NCI-H345 (cell line): ENCODE measurements at regions not wholly inside any gene's neighbourhood (a gene's known extent, or its start where the extent isn't known, plus 50 kb on each side); places are given as distances from the start of the nearest gene placed in this dataset.
A peak's percentile ranks its signal among the peaks of the same experiment; 100 is the strongest.

Experiments used
- DNase-seq: peaks from one replicate; lab custom pipeline; 2025; lab: John Stamatoyannopoulos, UW

DNA sequence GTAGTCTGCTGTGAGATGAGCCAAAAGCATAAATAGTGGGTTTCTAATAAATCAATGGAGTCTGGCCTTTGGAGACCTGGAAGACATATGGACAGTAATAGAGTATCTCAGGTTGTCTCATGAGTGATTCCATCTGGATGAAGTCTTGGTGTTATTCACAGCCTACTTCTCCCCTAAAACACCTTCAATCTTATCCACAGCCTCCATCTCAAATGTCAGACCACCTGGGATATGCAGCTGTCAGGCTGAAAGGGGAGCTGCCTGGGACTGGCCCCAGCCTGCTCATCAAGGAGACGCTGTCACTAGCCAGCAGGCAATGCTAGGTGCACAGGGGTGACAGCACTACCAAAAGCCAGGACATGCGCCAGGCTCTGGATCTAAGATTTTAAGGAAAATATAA, 684.0 kb upstream of the ZEB2 start:
- DNase-seq: peak; percentile 27

DNA sequence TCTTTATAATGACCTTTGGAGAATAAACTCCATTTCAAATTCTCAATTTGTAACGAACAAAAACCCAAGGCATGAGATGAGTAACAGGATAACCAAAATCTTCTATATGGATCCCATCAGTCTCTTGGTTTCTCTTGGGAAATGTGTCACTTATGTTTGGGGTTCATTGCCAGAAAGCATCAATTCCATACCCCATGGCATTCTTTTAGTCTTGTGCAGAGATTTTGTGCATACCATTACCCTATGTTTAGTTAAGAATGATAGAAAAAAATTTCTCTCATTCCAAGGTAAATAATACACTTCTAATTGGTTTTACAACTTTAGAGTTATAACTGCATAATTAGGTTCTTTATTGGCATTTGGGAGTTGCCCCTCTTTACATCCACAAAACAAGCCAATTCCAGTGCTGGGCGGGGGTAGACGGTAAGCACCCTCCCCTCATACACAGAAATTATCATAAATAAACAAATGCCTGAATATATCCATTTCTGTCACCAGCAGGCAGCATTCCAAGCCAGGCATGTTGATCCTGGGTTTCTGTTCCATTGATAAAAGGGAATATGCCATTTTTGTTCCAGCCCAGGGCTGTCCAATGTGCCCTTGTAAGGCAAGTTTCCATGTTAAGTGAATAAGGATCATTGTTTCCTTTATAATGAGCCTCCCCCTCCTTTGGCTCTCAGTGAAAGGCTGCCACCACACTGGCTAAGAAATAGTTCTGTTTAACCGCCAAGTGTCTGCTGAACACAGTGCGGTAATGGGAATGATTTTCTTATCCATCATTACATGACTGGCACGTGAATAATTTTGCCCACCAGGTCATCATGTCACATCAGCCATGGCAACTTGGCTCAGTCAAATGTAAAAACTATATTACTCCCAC, 680.1 kb upstream of the ZEB2 start:
- DNase-seq: no peak

DNA sequence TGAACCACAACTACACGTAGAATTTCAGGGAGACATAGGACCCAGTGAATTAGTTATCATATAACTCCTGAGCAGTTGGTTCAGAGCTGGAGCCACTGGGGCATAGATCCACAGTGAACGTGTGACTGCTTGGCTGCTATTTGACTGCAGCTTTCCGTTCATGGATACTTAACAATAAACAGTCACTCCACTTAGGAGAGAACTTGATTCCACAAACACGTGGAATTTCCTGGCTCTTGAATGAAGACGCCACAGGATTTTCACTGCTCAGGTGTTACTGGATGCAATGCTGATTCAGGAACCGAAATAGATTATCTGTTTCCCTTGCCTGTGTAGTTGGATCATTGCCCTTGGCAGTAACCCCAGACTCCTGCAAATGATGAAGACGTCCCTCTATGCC, 679.1 kb upstream of the ZEB2 start:
- DNase-seq: peak; percentile 56

DNA sequence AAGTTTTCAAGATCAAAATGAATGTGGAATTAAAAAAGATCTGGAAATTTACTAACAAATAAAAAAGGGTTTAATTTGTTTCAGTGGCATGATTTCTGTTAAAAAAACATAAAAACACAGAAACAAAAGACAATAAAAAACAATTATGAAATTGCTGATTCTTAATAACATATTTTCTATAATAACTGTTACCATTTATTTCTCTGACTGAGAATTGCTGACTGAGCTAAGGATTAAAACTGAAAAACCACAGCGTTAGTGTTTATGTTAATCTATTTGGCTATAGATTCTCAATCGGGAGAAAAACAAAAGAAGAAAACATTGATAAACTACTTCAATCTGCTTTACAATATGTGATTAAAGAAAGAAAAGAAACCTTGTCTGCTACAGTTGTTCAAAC, 678.6 kb upstream of the ZEB2 start:
- no peak for DNase-seq

DNA sequence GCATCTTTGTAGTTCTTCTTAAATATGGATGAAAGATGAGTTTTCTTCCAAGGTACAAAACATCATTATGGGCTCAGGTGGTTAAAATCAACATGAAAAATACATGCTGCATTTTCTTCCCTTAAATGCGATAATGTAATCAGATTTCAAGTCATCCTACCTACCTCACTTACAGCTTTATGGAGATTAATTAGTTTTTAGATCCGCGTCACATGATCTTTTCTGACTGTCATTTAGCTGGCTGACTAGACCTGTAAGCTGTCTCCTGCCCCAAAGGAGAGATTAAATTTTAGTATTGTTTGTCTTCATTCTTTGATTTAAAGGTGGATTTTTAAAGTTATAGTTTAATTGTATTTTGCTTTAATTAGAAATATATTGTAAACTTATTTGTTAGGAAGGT, 678.0 kb upstream of the ZEB2 start:
- no peak for DNase-seq

DNA sequence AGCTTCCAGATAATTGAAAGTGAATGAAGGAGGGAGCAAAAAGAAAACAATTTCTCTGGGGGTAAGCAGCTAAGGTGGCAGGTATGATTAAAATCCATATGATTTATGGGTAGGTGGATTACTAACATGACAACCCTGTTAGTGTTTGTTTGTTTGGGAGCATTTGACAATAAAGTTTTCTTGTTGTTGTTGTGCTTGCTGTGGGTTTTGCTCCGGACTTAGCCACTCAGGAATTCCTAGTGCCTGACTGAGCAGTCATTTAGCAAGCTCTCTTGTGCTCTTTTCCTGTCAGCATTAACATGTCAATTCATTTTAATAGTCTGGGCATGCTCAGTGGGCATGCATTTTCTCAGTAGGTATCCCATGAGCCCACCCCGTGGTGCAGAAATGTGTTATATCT, 674.8 kb upstream of the ZEB2 start:
- no peak for DNase-seq

DNA sequence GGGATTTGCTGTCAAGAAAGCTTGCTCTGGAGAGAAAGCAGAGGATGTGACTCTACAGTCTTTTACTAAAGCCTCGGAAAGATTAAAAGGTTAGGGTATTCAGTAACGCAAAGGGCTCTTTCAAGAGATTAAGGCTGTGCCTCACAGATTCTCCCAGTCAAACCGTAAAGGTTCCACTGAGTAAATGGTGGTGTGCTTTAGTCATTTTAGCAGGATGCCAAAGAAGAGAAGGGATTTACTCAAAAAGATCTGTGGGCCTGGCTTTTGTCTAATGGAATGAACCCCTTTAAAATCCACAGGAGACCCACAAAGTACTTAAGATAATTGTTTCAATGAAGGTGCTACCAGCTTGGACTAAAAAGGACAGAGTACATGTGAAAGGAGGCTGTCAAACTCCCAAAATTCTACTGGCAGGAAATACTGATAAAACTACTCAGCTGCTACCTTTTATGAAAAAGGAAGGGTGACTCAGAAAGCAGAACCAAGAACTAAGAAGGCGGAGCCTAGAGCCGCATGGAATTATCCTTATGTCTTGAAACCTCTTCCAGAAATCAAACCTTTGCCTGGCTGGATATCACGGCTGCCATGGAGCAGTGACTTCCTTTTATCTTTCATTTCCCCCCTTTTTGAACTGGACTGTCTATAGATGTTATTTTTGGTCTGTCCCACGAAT, 670.2 kb upstream of the ZEB2 start:
- DNase-seq: no peak

DNA sequence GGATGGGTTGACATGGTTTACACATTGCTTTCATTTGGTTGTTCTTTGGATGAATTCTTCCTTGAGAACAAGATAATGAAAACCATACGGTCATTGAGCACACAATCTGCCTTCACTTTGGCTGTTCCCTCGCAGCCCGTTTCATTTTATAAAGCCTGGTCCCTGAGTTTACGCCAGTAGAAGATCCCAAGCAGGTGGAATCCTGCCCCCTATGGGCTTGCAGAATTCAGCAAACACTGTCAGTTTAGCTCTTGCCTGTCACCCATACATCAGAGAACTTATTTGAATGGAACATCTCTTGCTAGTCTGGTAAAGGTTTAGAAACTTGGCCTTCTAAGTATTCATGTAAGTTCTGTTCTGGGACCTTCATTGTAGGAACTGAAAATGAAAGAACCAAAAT, 666.4 kb upstream of the ZEB2 start:
- DNase-seq: no peak

DNA sequence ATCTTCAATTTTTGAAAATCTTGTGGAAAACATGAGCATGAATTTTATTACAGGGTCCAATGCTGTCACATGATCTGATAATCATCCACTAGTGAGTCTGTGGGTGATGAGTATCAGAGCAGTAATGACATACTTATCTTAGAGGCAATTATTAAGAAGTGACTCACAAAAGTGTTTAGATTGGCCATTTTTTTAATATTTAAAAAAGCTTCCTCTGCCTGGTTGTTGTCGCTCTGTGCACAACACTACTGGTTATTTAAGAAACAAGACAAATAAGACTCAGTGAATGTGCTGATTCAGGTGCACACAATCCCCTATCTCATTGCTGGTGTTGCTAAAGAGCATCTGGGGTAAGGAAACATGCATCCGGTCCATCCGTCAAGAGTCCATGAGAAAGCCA, 665.8 kb upstream of the ZEB2 start:
- no peak for DNase-seq

DNA sequence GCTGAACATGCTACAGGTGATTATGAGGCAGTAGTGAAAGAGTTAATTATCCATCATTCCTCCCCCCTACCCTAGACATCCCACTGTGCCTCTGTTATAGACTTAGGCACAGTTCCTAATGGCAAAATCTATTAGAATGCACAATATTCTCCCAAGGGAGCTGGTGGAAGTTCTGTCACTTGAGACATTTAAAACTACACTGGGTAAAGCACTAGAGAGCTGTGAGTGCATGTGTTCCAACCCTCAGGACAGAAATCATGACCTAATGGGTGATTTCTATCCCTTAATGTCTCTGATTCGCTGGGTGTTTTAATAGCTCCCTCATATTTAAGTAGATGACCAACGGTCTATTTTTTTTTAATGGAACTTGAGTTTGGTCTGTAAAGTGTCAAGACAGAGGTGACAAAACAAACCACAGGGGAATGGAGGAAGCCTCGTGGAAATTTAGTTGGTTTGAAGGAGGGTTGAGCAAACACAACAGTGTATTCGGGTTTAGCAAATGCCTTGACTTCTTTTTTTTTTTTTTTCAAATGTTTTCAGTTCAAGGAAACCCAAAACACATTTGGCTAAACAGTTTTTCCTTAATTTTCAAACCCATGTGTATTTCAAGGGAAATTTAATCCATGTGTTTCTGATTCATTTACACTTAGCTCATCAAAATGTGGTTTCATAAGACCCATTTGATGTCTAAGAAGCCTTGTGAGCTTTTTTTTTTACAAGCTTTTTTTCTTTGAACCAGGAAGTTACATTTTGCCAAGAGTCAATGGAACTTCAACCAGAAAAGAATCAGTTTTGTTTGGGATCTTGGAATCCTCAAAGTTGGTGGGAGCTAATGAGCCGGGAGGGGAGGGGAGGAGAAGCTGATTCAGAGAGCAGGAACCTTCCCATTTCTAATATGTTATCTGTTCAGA, 665.1 kb upstream of the ZEB2 start:
- no peak for DNase-seq

DNA sequence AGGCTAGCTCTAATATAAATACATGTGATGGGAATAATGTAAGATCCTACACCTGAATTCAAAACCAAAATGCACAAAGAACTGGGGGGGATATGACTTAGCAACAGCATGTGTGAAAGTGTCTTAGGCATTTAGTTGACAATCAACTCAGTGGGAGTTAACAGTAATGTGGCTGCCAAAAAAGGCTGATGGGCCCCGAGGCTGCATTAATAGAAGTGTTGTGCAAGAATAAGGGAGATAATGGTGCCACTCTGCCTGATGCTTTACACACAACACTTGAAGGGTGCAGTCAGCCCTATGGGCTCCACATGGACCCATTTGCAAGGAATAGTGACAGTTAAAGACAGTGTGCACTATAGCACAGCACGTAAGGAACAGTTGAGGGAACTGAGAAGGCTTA, 649.4 kb upstream of the ZEB2 start:
- peak; percentile 4 for DNase-seq

DNA sequence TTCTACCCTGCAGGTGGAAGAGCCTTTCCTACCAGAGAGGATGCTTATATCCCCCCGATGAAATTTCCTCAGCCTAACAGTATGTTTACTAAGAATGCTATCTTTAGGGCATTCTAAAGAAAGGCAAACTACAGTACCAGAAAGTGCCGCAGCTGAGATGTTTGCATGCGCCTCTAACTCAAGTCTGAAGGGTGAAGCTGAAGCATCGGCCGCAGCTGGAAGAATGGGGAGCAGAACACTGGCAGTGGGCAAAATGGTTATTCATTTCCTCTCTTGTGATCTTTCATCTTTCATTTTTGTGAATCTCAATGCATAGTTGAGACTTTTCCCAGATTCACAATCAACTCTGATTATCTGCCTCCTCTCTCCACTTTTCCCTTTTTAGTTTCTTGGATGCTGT, 648.2 kb upstream of the ZEB2 start:
- DNase-seq: no peak

DNA sequence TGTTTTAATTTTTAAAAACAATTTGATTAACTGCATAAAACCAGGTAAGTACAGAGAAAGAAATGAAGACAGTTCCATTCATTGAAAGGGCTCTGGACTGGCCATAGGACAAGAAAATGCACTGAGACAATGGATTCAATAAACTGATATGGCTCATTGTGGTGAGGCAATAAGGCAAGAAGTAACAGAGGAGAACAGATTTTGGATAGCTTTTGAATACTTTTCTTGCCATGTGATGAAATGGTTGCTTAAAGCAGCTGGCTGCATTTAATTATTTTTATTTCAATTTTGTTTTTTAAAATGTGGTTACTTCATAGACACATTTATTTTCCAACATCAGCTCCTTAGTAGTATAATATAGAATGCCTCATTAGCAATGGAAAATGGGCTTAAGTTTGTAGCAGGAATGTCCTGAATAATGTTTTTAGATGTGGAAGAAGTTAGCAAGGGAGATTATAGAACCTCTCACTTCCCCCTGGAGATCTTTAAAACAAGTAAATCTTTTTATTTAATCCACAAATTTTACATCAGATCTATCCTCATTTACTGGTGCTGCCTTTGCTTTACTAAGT, 646.9 kb upstream of the ZEB2 start:
- no peak for DNase-seq

DNA sequence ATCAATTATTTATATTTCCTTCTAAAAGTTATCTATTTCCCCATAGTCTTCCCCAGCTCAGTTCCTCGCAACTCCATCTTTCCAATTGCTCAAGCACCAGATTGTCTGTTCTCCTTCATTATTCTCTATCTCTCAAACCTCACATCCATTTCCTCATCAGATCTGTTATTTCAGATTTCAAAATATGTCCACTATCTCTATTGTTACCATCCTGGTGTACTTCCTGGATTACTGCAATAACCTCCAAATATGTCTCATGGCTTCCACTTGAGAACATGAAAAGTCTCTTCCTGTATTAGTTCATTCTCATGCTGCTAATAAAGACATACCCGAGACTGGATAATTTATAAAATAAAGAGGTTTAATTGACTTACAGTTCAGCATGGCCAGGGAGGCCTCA, 641.7 kb upstream of the ZEB2 start:
- no peak for DNase-seq

DNA sequence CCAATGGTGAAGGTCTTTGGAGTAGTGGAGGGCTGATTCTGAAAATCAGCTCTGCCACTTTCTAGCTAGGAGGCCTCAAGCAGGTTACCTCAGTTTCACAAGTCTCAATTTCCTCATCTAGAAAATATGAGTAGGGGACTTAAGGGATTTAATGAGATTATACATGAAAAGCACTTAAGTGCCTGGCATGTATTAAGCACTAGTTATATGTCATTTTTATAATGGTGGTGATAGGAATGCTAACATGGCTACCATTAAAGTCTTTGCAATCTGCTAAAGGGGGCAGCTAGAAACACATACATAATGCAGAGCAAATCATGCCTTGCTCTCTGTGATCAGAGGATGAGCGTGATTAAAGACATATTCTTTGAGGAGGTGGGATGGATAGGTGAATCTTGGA, 640.9 kb upstream of the ZEB2 start:
- DNase-seq: no peak

DNA sequence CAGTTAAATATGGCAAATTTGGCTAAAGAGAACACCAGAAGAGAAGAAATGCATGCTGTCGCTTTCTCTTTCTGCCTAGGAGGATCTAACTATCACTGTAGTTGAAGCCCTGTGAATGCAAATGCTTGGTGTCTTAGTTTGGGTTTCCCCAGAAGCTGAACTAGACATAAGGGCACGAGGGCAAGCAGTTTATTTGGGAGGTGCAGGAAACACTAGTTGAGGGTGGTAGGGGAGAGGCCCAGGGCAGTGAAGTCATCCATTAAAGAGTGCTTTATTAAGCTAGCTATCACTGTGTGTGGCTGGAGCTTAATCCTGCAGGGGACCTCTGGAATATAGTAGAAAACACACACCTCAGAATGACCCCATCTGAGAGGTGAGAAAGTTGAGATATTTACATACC, 639.8 kb upstream of the ZEB2 start:
- no peak for DNase-seq

DNA sequence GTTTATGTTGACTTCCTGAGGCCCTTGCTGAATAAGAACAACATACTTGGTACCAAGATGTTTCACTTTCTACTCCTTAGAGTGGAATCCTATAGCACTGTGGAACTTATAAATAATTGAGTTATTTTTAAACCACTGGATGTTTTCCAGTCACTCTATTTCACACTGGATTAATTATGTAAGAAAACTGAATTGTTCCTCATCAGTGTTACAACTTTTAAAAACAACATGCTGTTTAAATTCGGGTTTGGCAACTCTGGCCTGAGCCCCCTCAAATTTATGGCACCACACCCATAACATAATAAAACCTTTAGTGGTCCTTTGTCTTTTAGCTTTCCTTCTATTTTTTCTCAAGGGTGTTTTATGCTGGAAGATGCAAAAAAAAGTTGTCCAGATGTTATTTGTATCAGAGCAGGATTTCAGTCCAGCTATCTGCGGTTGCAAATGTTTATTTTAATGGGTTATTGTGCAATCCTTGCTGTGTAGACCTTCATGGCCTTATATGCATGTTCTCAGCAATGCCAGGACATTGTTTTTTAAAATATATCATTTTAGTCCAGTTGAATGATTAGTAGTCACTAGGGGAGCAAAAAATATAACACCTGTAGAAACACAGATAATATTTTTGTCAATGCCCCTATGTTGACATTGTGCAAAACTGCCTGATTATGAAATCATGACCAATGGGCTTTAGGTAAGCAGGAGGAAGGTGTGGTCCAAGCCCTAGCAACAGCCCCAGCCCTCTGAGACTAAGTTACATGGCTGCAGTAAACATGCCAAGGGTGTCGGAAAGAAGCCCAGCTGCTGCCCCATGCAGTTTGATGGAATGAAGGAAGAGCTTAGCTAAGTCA, 638.0 kb upstream of the ZEB2 start:
- DNase-seq: no peak

DNA sequence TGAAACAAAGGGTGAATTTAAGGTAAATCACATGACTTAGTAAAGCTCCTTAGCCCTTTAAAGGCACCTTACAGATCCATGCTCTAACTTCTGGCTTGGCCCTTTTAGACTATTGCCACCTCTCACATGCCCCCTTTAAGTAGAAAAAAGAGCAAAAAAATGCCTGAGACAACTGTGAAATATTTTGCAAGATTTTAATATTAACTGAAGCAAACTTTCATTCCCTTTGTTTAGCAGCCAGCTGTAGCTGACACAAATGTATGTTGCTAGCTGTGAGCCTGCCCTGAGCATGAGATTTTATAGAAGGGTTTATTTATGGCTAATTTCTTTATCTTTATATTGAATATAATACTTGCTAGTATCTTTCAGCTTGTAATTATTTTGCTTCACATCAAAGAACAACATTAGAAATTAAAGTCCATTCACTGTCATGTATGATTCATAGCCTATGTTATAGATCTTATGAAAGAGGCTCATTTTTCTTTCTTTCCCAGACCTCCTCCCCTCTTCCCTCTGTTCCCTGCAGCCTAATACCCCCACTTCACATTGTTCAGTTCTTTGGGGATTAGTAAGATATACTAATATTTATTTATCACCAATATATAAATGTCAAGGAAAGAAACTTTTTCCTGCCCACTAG, 637.2 kb upstream of the ZEB2 start:
- DNase-seq: no peak

DNA sequence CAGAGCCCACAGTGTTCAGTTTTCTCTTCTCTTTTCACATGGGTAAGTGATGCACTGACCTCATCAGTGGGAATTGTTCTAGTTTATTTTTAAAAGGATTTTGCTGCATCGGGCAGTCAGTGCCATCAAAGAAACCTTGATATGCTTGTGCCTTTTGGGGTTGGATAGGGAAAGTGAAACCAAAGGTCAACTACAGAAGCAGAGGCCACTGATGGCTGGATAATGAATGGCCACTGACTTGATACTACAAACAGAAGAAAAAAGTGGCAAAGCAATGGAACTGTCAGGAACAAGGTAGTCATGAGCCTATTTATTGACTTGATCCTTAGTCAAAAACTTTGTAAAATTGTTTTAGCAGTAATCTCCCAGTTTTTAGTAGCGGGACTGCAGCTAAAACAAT, 636.3 kb upstream of the ZEB2 start:
- no peak for DNase-seq

DNA sequence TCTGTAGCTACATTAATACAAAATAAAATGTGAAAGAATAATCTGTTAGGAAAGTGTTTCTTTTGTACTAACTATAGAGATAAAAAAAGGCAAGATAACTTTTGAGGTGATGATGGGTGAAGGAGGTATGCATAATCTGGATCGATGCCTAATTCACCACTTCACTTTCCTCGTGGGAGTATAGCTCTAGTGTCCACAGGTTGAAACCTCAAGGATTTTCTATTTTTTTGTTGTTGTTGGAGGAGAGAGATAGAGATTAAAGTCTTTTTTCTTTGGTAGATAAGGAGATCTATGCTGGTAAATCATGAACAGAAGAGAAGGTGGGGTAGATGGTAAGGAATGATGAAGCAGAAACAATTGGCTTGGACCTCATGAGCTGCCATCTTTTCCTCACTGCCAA, 635.3 kb upstream of the ZEB2 start:
- no peak for DNase-seq

DNA sequence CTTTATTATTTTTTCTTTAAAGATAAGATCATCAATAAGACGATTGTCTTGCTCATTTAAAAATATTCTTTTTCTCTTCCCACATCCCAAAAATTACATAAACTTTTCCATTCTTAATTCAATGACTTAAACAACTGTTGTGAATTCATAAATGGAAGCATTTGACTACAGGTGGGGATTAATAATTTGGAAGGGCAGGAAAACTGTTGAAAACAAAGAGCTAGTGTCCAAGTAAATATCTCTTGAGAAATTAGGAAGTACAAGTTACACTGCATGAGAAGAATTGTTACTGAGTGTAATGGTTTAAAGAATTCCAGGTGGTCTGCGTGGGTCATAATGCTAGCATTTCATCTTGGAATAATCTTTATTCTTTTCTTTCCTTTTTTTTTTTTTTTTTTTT, 634.8 kb upstream of the ZEB2 start:
- DNase-seq: no peak
